ENCODE measurements at regions not wholly inside any gene's neighbourhood (a gene's known extent, or its start where the extent isn't known, plus 50 kb on each side); places are given as distances from the start of the nearest gene placed in this dataset.

GRCh38 chr5:118016396-118016795, 972.0 kb downstream of the DTWD2 start:
- H3K4me2 ChIP-seq (ENCODE audit: insufficient read depth, insufficient read length, low read length), result no peak overlapping the region

More at GRCh38 chr5:118016396-118016795, 972.0 kb downstream of the DTWD2 start:
- no peaks in the 10 kb centered on the region for H3K23me2 ChIP-seq (ENCODE audit: insufficient read length, low read depth, low read length, poor library complexity, severe bottlenecking)
- H3K56ac ChIP-seq (ENCODE audit: insufficient read length, low read depth, low read length), result no peak overlapping the region
- no peak overlapping the region for H2AFZ ChIP-seq (ENCODE audit: low read length)
- H2BK120ac ChIP-seq (ENCODE audit: low read depth, low read length, poor library complexity, severe bottlenecking), result no peak overlapping the region
- H4K8ac ChIP-seq (replicated peaks; ENCODE audit: insufficient read length, low read depth, low read length), result no peak overlapping the region
- no peak overlapping the region for H2BK12ac ChIP-seq (ENCODE audit: insufficient read length, low read depth, low read length)
- Mint-ChIP-seq H3K36me3 (ENCODE audit: insufficient read depth in 1 of 3, low read depth in 3 of 3) (no peaks in the 10 kb centered on the region), H3K27ac (no peak overlapping the region), H3K4me3 (no peak overlapping the region), H3K4me1 (peaks cover 7 to 8% of the 10 kb centered on the region in 2 experiments), H3K27me3 (ENCODE audit: low read depth) (no peaks in the 10 kb centered on the region), H3K9me3 (no peaks in the 10 kb centered on the region)
- no peak for DNase-seq
- H3K79me1 ChIP-seq (ENCODE audit: insufficient read depth, low read depth, low read length, poor library complexity, severe bottlenecking), result no peaks in the 10 kb centered on the region
- no peak overlapping the region for H2BK5ac ChIP-seq (ENCODE audit: insufficient read length, low read length)
- no peak overlapping the region for H4K91ac ChIP-seq (ENCODE audit: insufficient read length, low read depth, low read length)
- no peak overlapping the region for H3K4ac ChIP-seq (ENCODE audit: low read depth, low read length)
- H2BK20ac ChIP-seq (ENCODE audit: low read depth, low read length, poor library complexity, severe bottlenecking), result no peak overlapping the region
- no peak overlapping the region for H3K9ac ChIP-seq (ENCODE audit: extremely low read depth, insufficient read length, low read length)
- H3K9me3 ChIP-seq (ENCODE audit: control insufficient read depth, low read depth, low read length), result no peaks in the 10 kb centered on the region
- H3K18ac ChIP-seq (ENCODE audit: insufficient read length, low read depth, low read length), result no peak overlapping the region
- no peak overlapping the region for H3K23ac ChIP-seq (ENCODE audit: insufficient read length, low read depth, low read length)
- H2AK5ac ChIP-seq (ENCODE audit: insufficient read length, low read length), result no peak overlapping the region
- no peak overlapping the region for H3K27ac ChIP-seq (ENCODE audit: insufficient read length, low read depth, low read length)
- no peak overlapping the region for H3K14ac ChIP-seq (ENCODE audit: insufficient read depth, low read length)
- H3K4me1 ChIP-seq (ENCODE audit: insufficient read depth, low read length), result no peaks in the 10 kb centered on the region; the same call in 1 of the 2 replicates
- no peaks in the 10 kb centered on the region for H3K79me2 ChIP-seq (ENCODE audit: insufficient read depth, low read length)
- H2BK15ac ChIP-seq (ENCODE audit: low read depth, low read length), result no peak overlapping the region
- no peak overlapping the region for H4K5ac ChIP-seq (ENCODE audit: insufficient read length, low read depth, low read length)
- no peaks in the 10 kb centered on the region for H4K20me1 ChIP-seq (ENCODE audit: control insufficient read depth, insufficient read depth, insufficient read length)
- TF ChIP-seq CTCF (conservative IDR thresholded peaks at IDR 0.05), result no peak
- no peak overlapping the region for H3T11ph ChIP-seq (ENCODE audit: low read length)
- no peaks in the 10 kb centered on the region for H3K27me3 ChIP-seq (ENCODE audit: insufficient read depth, low read length)
